T-cell (primary cell): ENCODE measurements at regions not wholly inside any gene's neighbourhood (a gene's known extent, or its start where the extent isn't known, plus 50 kb on each side); places are given as distances from the start of the nearest gene placed in this dataset.
A peak's percentile ranks its signal among the peaks of the same experiment; 100 is the strongest.

Experiments
- ATAC-seq, 4 experiments: fragments of 200-7000 bp in 3 of 4; fragments of 150-1000 bp in 1 of 4; cut with Tn5 transposase; replicated peaks in 1 of 4; 1 replicate in 3 of 4; 2 replicates in 1 of 4; pipeline ENCODE4 v1.10.0; 2021; ENCODE audit warnings: moderate library complexity in 3 of 4, mild to moderate bottlenecking in 2 of 4, moderate number of reproducible peaks in 1 of 4
- CTCF ChIA-PET, 2 donors: fragments of 300-600 bp; sonication (Branson Sonifier 250); formaldehyde crosslinking; loops; one replicate each; lab custom pipeline; 2022; ENCODE audit warnings: antibody characterized with exemption in 2 of 2; lab: Charles Lee
- POLR2A ChIA-PET, 2 donors: fragments of 300-600 bp; sonication (Branson Sonifier 250); formaldehyde crosslinking; loops; one replicate each; lab custom pipeline; 2022; ENCODE audit warnings: antibody characterized with exemption in 2 of 2; lab: Charles Lee
- DNase-seq, 35 experiments: peaks; one replicate each; pipeline versions ENCODE4 v3.0.0 to v3.0.0-alpha.2; 2013 to 2023
- H3K27ac ChIP-seq: one replicate; pipeline ENCODE4 v1.5.1; 2013; ENCODE audit warnings: low read length
- H3K27me3 ChIP-seq, 2 experiments: replicated peaks in 1 of 2; 1 replicate in 1 of 2; 2 replicates in 1 of 2; pipeline versions ENCODE4 v1.6.1 to v1.7.0; 2013; ENCODE audit warnings: low read length in 1 of 2, mixed read lengths in 1 of 2; ENCODE audit not compliant: control insufficient read depth in 2 of 2, insufficient read depth in 2 of 2; ENCODE audit errors: extremely low read depth in 1 of 2
- H3K36me3 ChIP-seq, 2 donors: 1 replicate in 1 of 2; 2 replicates in 1 of 2; pipeline versions ENCODE4 v1.6.1 to v1.7.0; 2013; ENCODE audit warnings: low read length in 1 of 2; ENCODE audit not compliant: control insufficient read depth in 2 of 2, insufficient read depth in 1 of 2; ENCODE audit errors: extremely low read depth in 1 of 2
- H3K4me1 ChIP-seq, 2 experiments: 1 replicate in 1 of 2; 2 replicates in 1 of 2; pipeline versions ENCODE4 v1.6.1 to v1.7.0; 2013; ENCODE audit warnings: low read length in 2 of 2, mixed read lengths in 1 of 2; ENCODE audit not compliant: insufficient read depth in 2 of 2, control insufficient read depth in 1 of 2; ENCODE audit errors: extremely low read depth in 1 of 2
- H3K4me3 ChIP-seq, 2 donors: 1 replicate in 1 of 2; 2 replicates in 1 of 2; pipeline versions ENCODE4 v1.5.1 to v1.7.0; 2013; ENCODE audit warnings: mild to moderate bottlenecking in 2 of 2, low read length in 1 of 2, moderate library complexity in 1 of 2; ENCODE audit not compliant: control insufficient read depth in 1 of 2; ENCODE audit errors: extremely low read depth in 1 of 2
- H3K9me3 ChIP-seq: 2 replicates; pipeline ENCODE4 v1.7.0; 2013
- H3K27ac Mint-ChIP-seq, 2 donors: one replicate each; pipeline ENCODE4 v1.8.0; 2020 to 2021; ENCODE audit warnings: mild to moderate bottlenecking in 2 of 2, mixed read lengths in 2 of 2
- H3K27me3 Mint-ChIP-seq, 2 donors: one replicate each; pipeline ENCODE4 v1.8.0; 2021 to 2022; ENCODE audit warnings: mixed read lengths in 2 of 2
- H3K36me3 Mint-ChIP-seq: one replicate; pipeline ENCODE4 v1.8.0; 2021; ENCODE audit warnings: mixed read lengths
- H3K4me1 Mint-ChIP-seq, 3 donors: one replicate each; pipeline ENCODE4 v1.8.0; 2020 to 2022; ENCODE audit warnings: mixed read lengths in 3 of 3, mild to moderate bottlenecking in 1 of 3
- H3K4me3 Mint-ChIP-seq, 3 donors: one replicate each; pipeline ENCODE4 v1.8.0; 2020 to 2022; ENCODE audit warnings: mild to moderate bottlenecking in 3 of 3, mixed read lengths in 3 of 3, moderate library complexity in 3 of 3
- H3K9me3 Mint-ChIP-seq, 3 donors: one replicate each; pipeline ENCODE4 v1.8.0; 2020 to 2022; ENCODE audit warnings: mixed read lengths in 3 of 3
- WGBS: methylation state at CpG from one replicate; pipeline ENCODE4 v1.1.5; 2013; ENCODE audit warnings: missing lambda C conversion rate; ENCODE audit not compliant: insufficient coverage; 5-methylcytosine and 5-hydroxymethylcytosine counted together

GRCh38 chr11:131178020-131178419, 192.4 kb upstream of the NTM start:
- peaks cover 0 to 4% of the 10 kb centered on the region in 2 donors for H3K27me3 Mint-ChIP-seq
- Histone ChIP-seq H3K9me3 (no peaks in the 10 kb centered on the region), H3K27ac (no peak overlapping the region), H3K27me3 (peaks cover 0 to 3% of the 10 kb centered on the region in 2 experiments), H3K36me3 (no peaks in the 10 kb centered on the region), H3K4me3 (no peak overlapping the region), H3K4me1 (no peaks in the 10 kb centered on the region)
- no peak overlapping the region for H3K4me3 Mint-ChIP-seq
- DNase-seq (no peak), ATAC-seq (no peak)
- no peaks in the 10 kb centered on the region for H3K4me1 Mint-ChIP-seq
- H3K9me3 Mint-ChIP-seq, result no peaks in the 10 kb centered on the region
- no peak overlapping the region for H3K27ac Mint-ChIP-seq
- H3K36me3 Mint-ChIP-seq, result no peaks in the 10 kb centered on the region
- ChIA-PET CTCF (no interaction called here), POLR2A (no interaction called here)
- 88% methylated on average over 6 of the region's 11 CpGs for WGBS

DNA sequence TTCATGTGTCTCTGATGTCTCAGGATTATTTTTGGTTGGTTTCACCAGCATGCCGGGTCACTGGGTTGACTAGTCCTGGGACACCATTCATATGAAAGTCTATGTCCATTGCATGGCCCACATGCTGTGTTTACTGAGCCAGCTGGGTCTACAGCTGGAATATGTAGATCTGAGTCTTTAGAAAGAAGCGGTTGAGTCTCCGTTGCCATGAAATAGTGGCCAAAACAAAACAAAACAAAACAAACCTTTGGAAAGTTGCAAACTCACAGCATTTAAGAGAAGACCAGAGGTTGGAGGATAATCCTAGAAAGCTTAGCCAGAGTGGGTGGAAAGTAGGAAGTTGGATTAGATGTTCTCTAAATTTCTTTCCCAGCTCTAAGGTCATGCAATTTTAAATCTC, 191.8 kb upstream of the NTM start:
- H3K4me3 ChIP-seq, result no peak overlapping the region
- Mint-ChIP-seq H3K4me3 (no peak overlapping the region), H3K9me3 (no peaks in the 10 kb centered on the region), H3K4me1 (no peaks in the 10 kb centered on the region), H3K27me3 (peaks cover 2 to 8% of the 10 kb centered on the region in 2 donors), H3K27ac (no peak overlapping the region), H3K36me3 (no peaks in the 10 kb centered on the region)
- peaks cover 0 to 3% of the 10 kb centered on the region in 2 experiments for H3K27me3 ChIP-seq
- H3K36me3 ChIP-seq, result no peaks in the 10 kb centered on the region
- ATAC-seq (no peak), DNase-seq (no peak)
- ChIA-PET POLR2A (no interaction called here), CTCF (no interaction called here)
- 60% methylated on average over 1 of the region's 3 CpGs for WGBS
- H3K9me3 ChIP-seq, result no peaks in the 10 kb centered on the region
- no peak overlapping the region for H3K27ac ChIP-seq
- H3K4me1 ChIP-seq, result no peaks in the 10 kb centered on the region

DNA sequence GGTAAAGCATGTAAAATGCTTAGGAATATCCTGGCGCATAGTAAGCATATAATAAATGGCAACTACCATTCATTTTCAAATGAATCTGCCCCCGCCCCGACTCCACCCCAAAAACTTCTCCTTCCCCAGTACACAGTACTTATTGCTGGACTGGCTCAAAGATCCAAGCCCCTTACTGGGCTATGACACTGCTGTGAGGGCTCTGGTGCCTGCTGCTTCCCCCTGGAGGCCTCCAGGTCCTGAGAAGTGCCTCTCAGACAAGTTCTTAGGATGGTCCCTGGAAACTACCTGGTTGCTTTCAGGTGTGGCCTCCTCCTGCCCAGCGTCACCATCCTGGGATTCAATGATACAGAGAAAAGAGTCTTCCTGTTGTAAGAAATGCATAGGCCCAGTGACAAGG, 190.6 kb upstream of the NTM start:
- H3K27me3 Mint-ChIP-seq, result peaks cover 2 to 10% of the 10 kb centered on the region in 2 donors
- WGBS, result 75% methylated on average over 3 of the region's 4 CpGs
- H3K27ac Mint-ChIP-seq, result no peak overlapping the region
- no peaks in the 10 kb centered on the region for H3K36me3 Mint-ChIP-seq
- H3K4me1 ChIP-seq, result no peaks in the 10 kb centered on the region
- ChIA-PET POLR2A (no interaction called here), CTCF (no interaction called here)
- DNase-seq (no peak), ATAC-seq (no peak)
- H3K4me1 Mint-ChIP-seq, result no peaks in the 10 kb centered on the region
- peaks cover 0 to 3% of the 10 kb centered on the region in 2 experiments for H3K27me3 ChIP-seq
- no peaks in the 10 kb centered on the region for H3K9me3 Mint-ChIP-seq
- no peaks in the 10 kb centered on the region for H3K36me3 ChIP-seq
- no peaks in the 10 kb centered on the region for H3K9me3 ChIP-seq
- H3K4me3 ChIP-seq, result no peak overlapping the region
- H3K27ac ChIP-seq, result no peak overlapping the region
- H3K4me3 Mint-ChIP-seq, result no peak overlapping the region

DNA sequence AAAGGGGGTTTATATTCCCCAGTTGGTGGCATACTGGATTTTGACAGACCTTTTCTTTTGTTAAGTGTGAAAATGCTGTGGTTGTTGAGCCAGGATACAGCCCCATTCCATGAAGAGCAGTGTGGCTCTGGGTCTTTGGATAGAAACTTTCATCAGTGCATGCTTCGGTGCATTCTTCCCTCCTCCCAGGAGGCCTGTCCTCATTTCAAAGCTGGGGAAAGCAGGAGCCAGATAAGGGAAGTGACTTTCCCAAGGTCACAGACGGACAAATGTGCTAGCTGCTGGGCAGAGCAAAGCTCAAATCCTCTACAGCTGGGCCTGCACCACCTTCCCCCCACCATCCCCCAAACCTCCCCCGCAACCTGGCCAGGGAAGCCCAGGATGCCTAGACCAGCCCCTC, 184.5 kb upstream of the NTM start:
- POLR2A ChIA-PET, result no interaction called here
- no CpG with 5 or more reads among the region's 3 CpGs for WGBS
- Mint-ChIP-seq H3K27ac (peak overlapping the region in 1 of 2 donors; percentile 3), H3K4me1 (no peaks in the 10 kb centered on the region), H3K9me3 (no peaks in the 10 kb centered on the region), H3K4me3 (no peak overlapping the region), H3K36me3 (no peaks in the 10 kb centered on the region), H3K27me3 (peaks cover 7 to 15% of the 10 kb centered on the region in 2 donors)
- no peaks in the 10 kb centered on the region for H3K4me1 ChIP-seq
- no peak overlapping the region for H3K27ac ChIP-seq
- DNase-seq, result no peak
- CTCF ChIA-PET, result no interaction called here
- no peak overlapping the region for H3K4me3 ChIP-seq
- no peaks in the 10 kb centered on the region for H3K36me3 ChIP-seq
- no peak for ATAC-seq
- no peaks in the 10 kb centered on the region for H3K9me3 ChIP-seq
- H3K27me3 ChIP-seq, result peaks cover 0 to 7% of the 10 kb centered on the region in 2 experiments

GRCh38 chr11:131186629-131187101, 183.8 kb upstream of the NTM start:
- H3K9me3 ChIP-seq, result no peaks in the 10 kb centered on the region
- no peak overlapping the region for H3K4me3 ChIP-seq
- H3K27ac ChIP-seq, result no peak overlapping the region
- no peaks in the 10 kb centered on the region for H3K9me3 Mint-ChIP-seq
- WGBS, result 4% methylated on average over 5 of the region's 10 CpGs
- no peak overlapping the region for H3K4me3 Mint-ChIP-seq
- no peaks in the 10 kb centered on the region for H3K4me1 Mint-ChIP-seq
- DNase-seq, result peak in 1 of 35 experiments; percentile 1
- ChIA-PET CTCF (no interaction called here), POLR2A (no interaction called here)
- no peak for ATAC-seq
- H3K27me3 Mint-ChIP-seq, result peaks cover 7 to 15% of the 10 kb centered on the region in 2 donors
- H3K36me3 ChIP-seq, result no peaks in the 10 kb centered on the region
- peaks cover 0 to 7% of the 10 kb centered on the region in 2 experiments for H3K27me3 ChIP-seq
- no peak overlapping the region for H3K27ac Mint-ChIP-seq
- H3K4me1 ChIP-seq, result no peaks in the 10 kb centered on the region
- no peaks in the 10 kb centered on the region for H3K36me3 Mint-ChIP-seq

DNA sequence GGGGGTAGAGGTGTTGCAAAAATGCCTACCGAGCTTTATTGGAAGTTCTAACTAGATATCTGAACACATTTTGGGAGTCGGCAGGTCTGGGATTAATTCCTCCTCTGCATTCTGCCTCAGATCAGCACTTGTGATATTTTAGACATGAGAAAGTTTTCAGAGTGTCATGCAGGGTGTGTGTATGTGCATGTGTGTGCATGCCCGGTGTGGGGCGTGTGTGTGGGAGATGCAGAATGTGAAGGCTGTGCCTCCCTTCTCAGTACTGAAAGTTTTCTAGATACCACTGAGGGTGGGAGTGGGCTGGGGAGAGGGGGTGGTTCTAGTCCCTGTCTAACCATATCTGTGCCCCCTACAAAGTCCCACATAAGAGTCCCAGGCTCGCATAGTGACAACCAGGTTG, 180.0 kb upstream of the NTM start:
- H3K36me3 Mint-ChIP-seq, result no peaks in the 10 kb centered on the region
- no peaks in the 10 kb centered on the region for H3K4me1 Mint-ChIP-seq
- 90% methylated on average over 4 of the region's 5 CpGs for WGBS
- Histone ChIP-seq H3K27ac (no peak overlapping the region), H3K9me3 (no peaks in the 10 kb centered on the region), H3K36me3 (no peaks in the 10 kb centered on the region), H3K4me3 (no peak overlapping the region), H3K27me3 (peaks cover 0 to 7% of the 10 kb centered on the region in 2 experiments), H3K4me1 (no peaks in the 10 kb centered on the region)
- ChIA-PET CTCF (no interaction called here), POLR2A (no interaction called here)
- DNase-seq (no peak), ATAC-seq (no peak)
- no peak overlapping the region for H3K27ac Mint-ChIP-seq
- peaks cover 5 to 9% of the 10 kb centered on the region in 2 donors for H3K27me3 Mint-ChIP-seq
- peaks cover 0 to 5% (median 0%) of the 10 kb centered on the region in 3 donors for H3K9me3 Mint-ChIP-seq
- H3K4me3 Mint-ChIP-seq, result no peak overlapping the region

DNA sequence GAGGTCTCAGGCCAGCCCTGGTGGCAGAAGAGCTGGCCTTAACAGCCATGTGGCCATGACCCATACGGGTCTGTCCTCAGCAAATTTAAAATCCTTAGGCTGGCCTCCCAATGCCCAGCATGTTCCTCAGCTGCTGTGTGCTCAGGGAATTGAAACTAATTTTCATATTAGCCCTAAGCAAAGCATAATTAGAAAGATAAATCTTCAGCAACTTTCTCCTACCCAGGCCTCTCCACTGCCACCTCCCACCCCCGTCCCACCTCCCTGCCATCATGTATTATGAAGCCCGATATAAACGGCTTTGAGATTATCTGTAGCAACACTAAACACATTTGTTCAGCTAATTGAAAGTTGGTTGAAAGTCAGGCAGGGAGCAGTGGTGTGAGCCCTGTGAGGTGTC, 178.8 kb upstream of the NTM start:
- ATAC-seq (no peak), DNase-seq (no peak)
- Histone ChIP-seq H3K4me1 (no peaks in the 10 kb centered on the region), H3K27ac (no peak overlapping the region), H3K4me3 (no peak overlapping the region), H3K36me3 (no peaks in the 10 kb centered on the region), H3K27me3 (peaks cover 0 to 5% of the 10 kb centered on the region in 2 experiments), H3K9me3 (no peaks in the 10 kb centered on the region)
- no peaks in the 10 kb centered on the region for H3K4me1 Mint-ChIP-seq
- peaks cover 0 to 5% (median 0%) of the 10 kb centered on the region in 3 donors for H3K9me3 Mint-ChIP-seq
- POLR2A ChIA-PET, result no interaction called here
- CTCF ChIA-PET, result no interaction called here
- WGBS, result no CpG with 5 or more reads among the region's 4 CpGs
- no peaks in the 10 kb centered on the region for H3K36me3 Mint-ChIP-seq
- no peak overlapping the region for H3K27ac Mint-ChIP-seq
- peaks cover 3 to 9% of the 10 kb centered on the region in 2 donors for H3K27me3 Mint-ChIP-seq
- H3K4me3 Mint-ChIP-seq, result no peak overlapping the region
